ENCODE measurements at regions not wholly inside any gene's neighbourhood (a gene's known extent, or its start where the extent isn't known, plus 50 kb on each side); places are given as distances from the start of the nearest gene placed in this dataset.

GRCh38 chr9:84586662-84587061 is 82.9 kb upstream of the NTRK2 start:
- no peak for DNase-seq (ENCODE audit: low read depth in 2 of 2)

- DNase-seq (ENCODE audit: low read depth in 2 of 2), result no peak
Measured at GRCh38 chr9:84587153-84587552, 82.4 kb upstream of the NTRK2 start.

GRCh38 chr9:84589542-84589941 is 80.0 kb upstream of the NTRK2 start:
- DNase-seq (ENCODE audit: low read depth in 2 of 2), result no peak

GRCh38 chr9:84590706-84591105 is 78.8 kb upstream of the NTRK2 start:
- DNase-seq (ENCODE audit: low read depth in 2 of 2), result no peak

- no peak for DNase-seq (ENCODE audit: low read depth in 2 of 2)
Measured at GRCh38 chr9:84592918-84593317, 76.6 kb upstream of the NTRK2 start.

GRCh38 chr9:84593352-84593751 is 76.2 kb upstream of the NTRK2 start:
- no peak for DNase-seq (ENCODE audit: low read depth in 2 of 2)

- DNase-seq (ENCODE audit: low read depth in 2 of 2), result no peak
Measured at GRCh38 chr9:84597131-84597530, 72.4 kb upstream of the NTRK2 start.

- DNase-seq (ENCODE audit: low read depth in 2 of 2), result no peak
Measured at GRCh38 chr9:84598921-84599636, 70.5 kb upstream of the NTRK2 start.

GRCh38 chr9:84600739-84601138 is 68.8 kb upstream of the NTRK2 start:
- no peak for DNase-seq (ENCODE audit: low read depth in 2 of 2)

- DNase-seq (ENCODE audit: low read depth in 2 of 2), result no peak
Measured at GRCh38 chr9:84604223-84604622, 65.3 kb upstream of the NTRK2 start.

GRCh38 chr9:84609779-84610178 is 59.8 kb upstream of the NTRK2 start:
- DNase-seq (ENCODE audit: low read depth in 2 of 2), result no peak

GRCh38 chr9:84613431-84613830 is 56.1 kb upstream of the NTRK2 start:
- no peak for DNase-seq (ENCODE audit: low read depth in 2 of 2)

GRCh38 chr9:84615544-84615943 is 54.0 kb upstream of the NTRK2 start:
- DNase-seq (ENCODE audit: low read depth in 2 of 2), result no peak

GRCh38 chr9:84617411-84618029 is 52.0 kb upstream of the NTRK2 start:
- DNase-seq (ENCODE audit: low read depth in 2 of 2), result no peak
